Limb (tissue), 2 donors: ENCODE measurements at regions not wholly inside any gene's neighbourhood (a gene's known extent, or its start where the extent isn't known, plus 50 kb on each side); places are given as distances from the start of the nearest gene placed in this dataset.

Source experiments
- DNase-seq, 2 donors: peaks; one replicate each; pipeline ENCODE4 v3.0.0-alpha.2; 2016; ENCODE audit errors: extremely low spot score in 2 of 2

GRCh38 chr3:161444694-161445077 lies 51.9 kb upstream of the OTOL1 start:
- DNase-seq = no peak

- DNase-seq = no peak
These were observed 52.5 kb upstream of the OTOL1 start for GRCh38 chr3:161443921-161444693.

DNA sequence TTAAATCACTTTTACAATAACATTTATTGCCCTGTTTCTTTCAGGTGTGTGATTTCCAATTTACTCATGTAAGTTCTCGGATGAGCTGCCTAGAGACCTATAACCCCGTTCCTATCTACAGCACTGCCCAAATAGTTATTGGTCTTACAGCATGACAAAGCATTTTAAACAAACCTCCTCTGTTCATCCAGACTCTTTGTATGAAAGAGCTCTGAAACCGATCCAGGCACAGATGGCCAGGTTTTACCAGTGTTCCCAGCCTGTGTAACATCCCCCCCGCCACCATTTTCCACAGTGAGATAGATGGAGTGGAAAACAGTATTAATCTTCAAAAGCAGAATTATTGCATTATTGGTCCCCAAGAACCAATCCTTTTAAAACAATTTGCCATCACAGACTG lies 59.0 kb upstream of the SPTSSB start:
- no peak for DNase-seq

- no peak for DNase-seq
These were observed 56.0 kb upstream of the SPTSSB start for GRCh38 chr3:161427347-161427746.

DNA sequence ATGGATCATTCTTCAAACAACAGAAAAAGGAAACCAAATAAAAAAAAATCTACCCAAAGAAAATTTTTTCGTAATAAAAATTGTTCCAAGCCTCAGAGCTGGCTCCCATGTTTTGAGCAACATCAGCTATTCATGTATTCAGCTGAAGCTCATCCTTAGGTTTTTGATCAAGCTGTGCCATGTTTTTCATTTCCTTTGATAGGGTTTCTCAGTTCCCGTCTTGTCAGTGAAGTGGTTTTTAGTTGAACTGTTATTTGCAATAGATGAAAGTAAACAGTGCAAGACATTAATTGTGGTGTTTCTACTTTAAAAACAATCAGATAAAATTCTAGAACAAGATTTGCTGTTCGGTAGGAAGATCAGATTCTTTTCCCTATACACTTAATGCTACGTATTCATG lies 55.4 kb upstream of the SPTSSB start:
- DNase-seq = no peak

GRCh38 chr3:161423911-161424522 lies 52.7 kb upstream of the SPTSSB start:
- DNase-seq = peak in 1 of 2 donors; percentile 79

DNA sequence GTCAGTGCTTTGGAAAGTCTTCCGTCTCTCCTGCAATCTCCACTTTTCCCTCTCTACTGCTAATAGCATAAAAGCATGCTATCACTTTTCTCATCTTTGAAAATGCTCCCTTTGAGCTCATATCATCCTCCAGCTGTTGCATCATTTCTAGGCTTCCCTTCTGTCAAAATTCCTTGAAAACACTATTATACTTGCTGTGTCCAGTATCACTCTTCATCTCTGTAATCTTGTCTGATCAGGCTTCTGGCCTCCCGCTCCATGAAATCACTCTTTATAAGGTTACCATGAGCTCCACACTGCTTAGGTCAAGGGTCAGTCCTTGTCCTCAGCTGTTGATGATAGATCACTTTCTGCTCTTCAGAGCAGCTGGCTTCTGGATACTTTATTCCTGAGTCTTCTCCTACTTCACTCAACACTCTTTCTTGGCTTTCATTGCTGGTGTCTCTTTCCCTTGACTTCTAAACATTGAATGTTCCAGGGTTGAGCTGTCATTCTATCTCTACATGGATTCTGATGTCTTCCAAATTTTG lies 50.9 kb upstream of the SPTSSB start:
- no peak for DNase-seq
